Esophagus (tissue), 2 donors: ENCODE measurements at regions not wholly inside any gene's neighbourhood (a gene's known extent, or its start where the extent isn't known, plus 50 kb on each side); places are given as distances from the start of the nearest gene placed in this dataset.

Source experiments
- H3K27ac ChIP-seq, 2 donors: one replicate each; pipeline ENCODE4 v1.5.1; 2013; ENCODE audit warnings: low read depth in 2 of 2, mild to moderate bottlenecking in 2 of 2, inconsistent platforms in 1 of 2, low read length in 1 of 2, moderate library complexity in 1 of 2
- H3K27me3 ChIP-seq, 2 donors: one replicate each; pipeline ENCODE4 v1.6.1; 2013; ENCODE audit warnings: low read length in 2 of 2, control low read depth in 1 of 2, mild to moderate bottlenecking in 1 of 2; ENCODE audit not compliant: insufficient read depth in 2 of 2, control insufficient read depth in 1 of 2
- H3K36me3 ChIP-seq, 2 donors: one replicate each; pipeline ENCODE4 v1.6.1; 2013; ENCODE audit warnings: low read length in 1 of 2; ENCODE audit not compliant: control insufficient read depth in 2 of 2, insufficient read depth in 2 of 2
- H3K4me1 ChIP-seq, 2 donors: one replicate each; pipeline ENCODE4 v1.6.1; 2013; ENCODE audit warnings: low read length in 1 of 2; ENCODE audit not compliant: control insufficient read depth in 2 of 2, insufficient read depth in 2 of 2
- H3K4me3 ChIP-seq, 2 donors: one replicate each; pipeline ENCODE4 v1.5.1; 2013; ENCODE audit warnings: low read length in 2 of 2, mild to moderate bottlenecking in 2 of 2, low read depth in 1 of 2, moderate library complexity in 1 of 2
- H3K9me3 ChIP-seq, 2 donors: one replicate each; pipeline ENCODE4 v1.6.1; 2013; ENCODE audit warnings: mild to moderate bottlenecking in 2 of 2, low read depth in 1 of 2, low read length in 1 of 2, moderate library complexity in 1 of 2; ENCODE audit not compliant: control insufficient read depth in 2 of 2, insufficient read depth in 1 of 2
- WGBS, 2 donors: extraction: QIAGEN DNeasy Blood & Tissue Kit; methylation state at CpG; one replicate each; pipeline ENCODE4 v1.1.7; 2013; 5-methylcytosine and 5-hydroxymethylcytosine counted together
- donor health status: healthy with polysubstance abuse.
- donor health status: Bipolar disorder and iron deficiency.

DNA sequence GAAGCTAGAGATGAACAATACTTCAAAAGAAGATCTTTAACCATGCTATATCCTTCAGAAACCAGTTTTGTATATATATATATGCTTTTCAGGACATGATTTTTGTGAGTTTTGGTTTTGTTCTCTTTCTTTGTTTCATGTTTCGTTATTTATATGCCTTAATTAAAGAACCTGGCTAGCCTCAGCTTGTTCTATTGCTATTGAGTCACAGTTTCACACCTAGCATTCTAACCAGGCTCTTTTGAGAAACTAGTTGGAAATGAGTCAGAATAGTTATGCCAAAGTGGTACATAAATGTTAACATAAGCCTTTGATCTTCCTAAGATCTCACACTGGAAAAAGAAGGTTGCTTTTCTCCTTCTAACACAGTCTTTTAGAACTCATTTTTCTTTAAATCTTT lies 1925.2 kb downstream of the OLFM4 start:
- Histone ChIP-seq H3K4me3 (no peak overlapping the region), H3K9me3 (peaks cover 0 to 3% of the 10 kb centered on the region in 2 donors), H3K27ac (no peak overlapping the region), H3K4me1 (no peaks in the 10 kb centered on the region), H3K27me3 (no peaks in the 10 kb centered on the region), H3K36me3 (no peaks in the 10 kb centered on the region)
- WGBS, 2 donors: 27 to 48% methylated on average over 1 of the region's 1 CpG

DNA sequence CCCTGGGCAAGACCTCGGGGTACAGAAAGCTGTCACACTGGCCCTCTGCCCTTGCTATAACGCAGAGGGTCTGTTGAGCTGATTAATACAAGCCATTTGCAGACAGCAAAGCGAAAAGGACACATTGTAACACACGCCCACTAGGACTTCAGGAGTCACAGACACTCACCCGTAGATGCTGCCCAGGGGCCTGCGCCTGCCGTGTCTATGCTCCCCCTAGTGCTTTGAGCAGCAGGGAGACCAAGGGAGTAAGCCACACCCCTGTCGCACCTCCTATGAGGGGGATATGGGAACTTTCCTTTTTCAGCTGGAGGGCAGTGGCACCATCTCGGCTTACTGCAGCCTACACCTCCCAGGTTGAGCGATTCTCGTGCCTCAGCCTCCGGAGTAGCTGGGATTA lies 1930.2 kb downstream of the OLFM4 start:
- Histone ChIP-seq H3K27ac (no peak overlapping the region), H3K36me3 (no peaks in the 10 kb centered on the region), H3K9me3 (peaks cover 0 to 3% of the 10 kb centered on the region in 2 donors), H3K4me3 (no peak overlapping the region), H3K27me3 (no peaks in the 10 kb centered on the region), H3K4me1 (no peaks in the 10 kb centered on the region)
- 86 to 92% methylated on average over 12 of the region's 12 CpGs for WGBS, 2 donors

GRCh38 chr13:54965881-54966280 lies 1937.3 kb downstream of the OLFM4 start:
- H3K9me3 ChIP-seq: no peaks in the 10 kb centered on the region
- H3K36me3 ChIP-seq: no peaks in the 10 kb centered on the region
- no peaks in the 10 kb centered on the region for H3K27me3 ChIP-seq
- H3K4me1 ChIP-seq: no peaks in the 10 kb centered on the region
- no peak overlapping the region for H3K4me3 ChIP-seq
- WGBS, 2 donors: 77% methylated on average over 2 of the region's 2 CpGs
- no peak overlapping the region for H3K27ac ChIP-seq

- H3K36me3 ChIP-seq: no peaks in the 10 kb centered on the region
- H3K4me1 ChIP-seq: no peaks in the 10 kb centered on the region
- H3K27ac ChIP-seq: no peak overlapping the region
- H3K9me3 ChIP-seq: no peaks in the 10 kb centered on the region
- no peaks in the 10 kb centered on the region for H3K27me3 ChIP-seq
- WGBS, 2 donors: 74 to 75% methylated on average over 5 of the region's 5 CpGs
- no peak overlapping the region for H3K4me3 ChIP-seq
Observed at GRCh38 chr13:54972838-54973237, 1944.2 kb downstream of the OLFM4 start.

- no peak overlapping the region for H3K4me3 ChIP-seq
- H3K27ac ChIP-seq: no peak overlapping the region
- no peaks in the 10 kb centered on the region for H3K27me3 ChIP-seq
- 66 to 81% methylated on average over 4 of the region's 4 CpGs for WGBS, 2 donors
- H3K4me1 ChIP-seq: no peaks in the 10 kb centered on the region
- H3K9me3 ChIP-seq: no peaks in the 10 kb centered on the region
- H3K36me3 ChIP-seq: no peaks in the 10 kb centered on the region
Observed at GRCh38 chr13:54975676-54976075, 1947.1 kb downstream of the OLFM4 start.

DNA sequence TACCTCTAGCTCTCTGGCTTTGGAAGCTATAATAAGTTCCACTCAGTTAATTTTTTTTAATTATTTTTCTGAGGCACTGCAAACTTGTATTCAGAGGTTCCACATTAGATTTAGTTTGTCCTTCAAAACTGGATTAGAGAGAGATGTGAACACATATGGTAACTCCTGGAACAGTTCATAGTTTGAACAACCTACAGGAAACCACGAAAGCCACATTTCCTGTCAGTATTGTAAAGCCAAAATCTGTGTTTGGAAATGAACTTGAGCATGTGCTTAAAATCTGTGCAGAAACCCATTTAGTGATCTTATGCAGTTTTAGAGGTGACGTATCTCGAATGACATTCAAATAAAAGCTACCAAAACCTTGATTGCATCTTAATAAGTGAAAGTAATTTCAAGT lies 1952.0 kb downstream of the OLFM4 start:
- H3K36me3 ChIP-seq: no peaks in the 10 kb centered on the region
- 66 to 71% methylated on average over 3 of the region's 3 CpGs for WGBS, 2 donors
- no peak overlapping the region for H3K27ac ChIP-seq
- H3K9me3 ChIP-seq: no peaks in the 10 kb centered on the region
- no peaks in the 10 kb centered on the region for H3K4me1 ChIP-seq
- no peaks in the 10 kb centered on the region for H3K27me3 ChIP-seq
- H3K4me3 ChIP-seq: no peak overlapping the region

DNA sequence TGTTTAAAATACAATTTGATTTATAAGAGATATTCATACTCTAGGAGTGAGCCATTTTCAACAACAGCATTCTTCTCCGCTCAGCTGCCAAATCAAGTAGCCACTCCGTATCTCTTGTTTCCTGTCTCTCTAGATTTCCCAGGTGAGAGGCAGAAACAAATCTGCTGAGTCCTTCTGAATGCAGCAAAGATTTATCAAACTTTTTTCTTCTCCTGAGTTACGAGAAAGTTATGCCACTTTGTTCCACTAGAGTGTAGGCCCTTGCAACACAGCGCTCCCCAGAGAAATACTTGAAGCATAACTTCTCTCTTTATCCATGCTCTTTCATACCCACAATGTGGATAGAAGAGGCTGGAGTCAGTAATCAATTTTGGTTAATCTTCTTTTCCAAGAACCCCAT lies 1960.8 kb downstream of the OLFM4 start:
- H3K9me3 ChIP-seq: no peaks in the 10 kb centered on the region
- no peaks in the 10 kb centered on the region for H3K4me1 ChIP-seq
- no peaks in the 10 kb centered on the region for H3K36me3 ChIP-seq
- no peak overlapping the region for H3K4me3 ChIP-seq
- 82 to 83% methylated on average over 4 of the region's 4 CpGs for WGBS, 2 donors
- H3K27me3 ChIP-seq: no peaks in the 10 kb centered on the region
- H3K27ac ChIP-seq: no peak overlapping the region

DNA sequence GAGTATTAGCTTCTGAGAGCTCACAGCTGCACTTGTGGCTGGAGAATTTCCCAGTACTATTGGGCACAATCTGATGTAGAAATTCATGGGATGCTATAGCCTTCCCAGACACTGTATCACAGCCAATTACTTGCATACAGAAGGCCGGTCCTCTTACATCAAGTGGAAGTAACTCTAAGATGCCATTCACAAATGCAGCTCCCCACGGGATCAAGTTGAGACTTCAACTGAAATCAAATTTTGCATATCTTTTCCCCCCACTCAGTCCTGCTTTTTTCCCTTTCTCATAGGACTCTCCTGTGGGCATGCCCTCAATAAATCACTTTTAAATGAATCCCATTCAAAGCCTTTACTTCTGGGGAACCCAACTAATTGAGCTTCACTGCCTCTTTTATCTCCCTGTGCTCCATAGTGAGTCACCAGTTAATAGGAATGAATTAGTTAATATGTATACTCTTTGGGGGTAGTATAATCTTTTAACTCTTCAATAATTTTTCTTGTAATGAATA lies 1970.8 kb downstream of the OLFM4 start:
- H3K9me3 ChIP-seq: no peaks in the 10 kb centered on the region
- no peaks in the 10 kb centered on the region for H3K27me3 ChIP-seq
- no peaks in the 10 kb centered on the region for H3K4me1 ChIP-seq
- no peak overlapping the region for H3K4me3 ChIP-seq
- no peaks in the 10 kb centered on the region for H3K36me3 ChIP-seq
- H3K27ac ChIP-seq: no peak overlapping the region
- WGBS, 2 donors: 75 to 90% methylated on average over 2 of the region's 2 CpGs

DNA sequence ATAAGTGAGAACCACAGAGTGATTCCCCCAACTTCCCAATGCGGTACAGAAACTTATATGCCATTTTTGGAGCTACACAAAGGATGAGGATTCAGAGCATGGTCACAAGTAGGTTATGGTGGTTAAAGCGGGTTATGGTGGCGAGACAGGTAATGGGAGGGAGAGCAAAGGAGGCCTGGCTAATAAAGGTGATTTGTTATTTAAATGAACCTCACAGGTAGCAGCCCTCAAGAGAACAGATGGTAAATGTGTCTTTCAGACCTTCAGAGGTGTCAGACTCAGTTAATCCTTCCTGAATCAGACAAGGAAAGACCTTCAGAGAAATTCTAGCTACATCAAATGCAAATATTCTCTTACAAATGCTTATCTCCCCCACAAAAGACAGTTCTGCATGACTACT lies 1971.4 kb downstream of the OLFM4 start:
- H3K27me3 ChIP-seq: no peaks in the 10 kb centered on the region
- H3K4me3 ChIP-seq: no peak overlapping the region
- H3K9me3 ChIP-seq: no peaks in the 10 kb centered on the region
- no peaks in the 10 kb centered on the region for H3K36me3 ChIP-seq
- WGBS, 2 donors: 84 to 88% methylated on average over 3 of the region's 3 CpGs
- H3K4me1 ChIP-seq: no peaks in the 10 kb centered on the region
- no peak overlapping the region for H3K27ac ChIP-seq

DNA sequence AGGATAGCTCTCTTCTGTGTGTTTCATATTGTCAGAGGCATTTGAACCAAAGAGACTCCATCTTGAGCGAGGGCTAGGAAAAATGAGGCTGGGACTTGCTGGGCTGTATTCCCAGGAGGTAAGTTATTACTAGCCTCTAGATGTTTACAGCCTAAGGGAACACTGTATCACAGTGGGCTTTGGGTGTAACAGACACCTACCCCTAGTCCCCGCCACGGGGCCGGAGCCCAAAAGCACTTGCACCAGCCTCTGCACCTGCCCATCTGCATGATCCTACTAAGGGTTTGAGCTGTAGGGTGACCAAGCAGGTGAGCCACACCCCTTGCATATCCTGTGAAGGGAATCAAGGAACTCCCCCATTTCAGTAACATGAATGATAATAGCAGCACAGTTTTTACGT lies 1972.2 kb downstream of the OLFM4 start:
- Histone ChIP-seq H3K9me3 (no peaks in the 10 kb centered on the region), H3K27ac (no peak overlapping the region), H3K27me3 (no peaks in the 10 kb centered on the region), H3K36me3 (no peaks in the 10 kb centered on the region), H3K4me1 (no peaks in the 10 kb centered on the region), H3K4me3 (no peak overlapping the region)
- WGBS, 2 donors: 88 to 89% methylated on average over 5 of the region's 5 CpGs
